K562 (cell line): ENCODE measurements at regions not wholly inside any gene's neighbourhood (a gene's known extent, or its start where the extent isn't known, plus 50 kb on each side); places are given as distances from the start of the nearest gene placed in this dataset.
A peak's percentile ranks its signal among the peaks of the same experiment; 100 is the strongest.

Experiments
- ATAC-seq: fragments of 200-7000 bp; cut with Tn5 transposase; 3 replicates; pipeline ENCODE4 v1.9.1; 2020; ENCODE audit warnings: moderate library complexity
- BruUV-seq: library from RNA; stranded (reverse); fragments of 400-500 nt; replicated peaks from 2 replicates; lab custom pipeline; 2021; lab: Mats Ljungman, UMichigan
- CTCF ChIA-PET: fragments of 300-600 bp; formaldehyde crosslinking; extraction: SDS; loops from one replicate; lab custom pipeline; 2021; ENCODE audit warnings: low intra/inter-chr PET ratio; lab: Yijun Ruan, JAX
- POLR2A ChIA-PET: fragments of 300-600, 350-650 bp; sonication (Branson Sonifier 250); formaldehyde crosslinking; extraction: SDS; loops from one replicate; lab custom pipeline; 2021; ENCODE audit warnings: antibody characterized with exemption, inconsistent platforms; lab: Yijun Ruan, JAX
- DNase-seq, 4 experiments: peaks; one replicate each; pipeline versions ENCODE4 v3.0.0 to v3.0.0-alpha.2; 2011 to 2018; ENCODE audit warnings: low spot score in 3 of 4, mixed read lengths in 3 of 4; ENCODE audit errors: extremely low read depth in 1 of 4
- FAIRE-seq: peaks from 2 replicates; lab custom pipeline; 2011; peaks lifted over from hg19 to GRCh38; lab: Jason Lieb, UNC
- H2AFZ ChIP-seq: 2 replicates; pipeline ENCODE4 v1.6.0; 2011; ENCODE audit warnings: low read depth, low read length, control low read depth, inconsistent platforms
- H3K27ac ChIP-seq: fragments of 200-600 bp; 3 replicates; pipeline ENCODE4 v1.8.0; 2011; ENCODE audit warnings: low read depth, mild to moderate bottlenecking, control low read depth, inconsistent platforms, low read length, moderate library complexity, mixed read lengths; ENCODE audit errors: extremely low read depth
- H3K27me3 ChIP-seq, 2 experiments: fragments of 300-600 bp in 1 of 2; 2 replicates in 1 of 2; 3 replicates in 1 of 2; pipeline versions ENCODE4 v1.6.0 to v1.8.0; 2011; ENCODE audit warnings: inconsistent platforms in 2 of 2, low read length in 2 of 2, mild to moderate bottlenecking in 1 of 2, mixed read lengths in 1 of 2, moderate library complexity in 1 of 2; ENCODE audit not compliant: control insufficient read depth in 2 of 2, insufficient read depth in 2 of 2
- H3K36me3 ChIP-seq: fragments of 300-600 bp; 3 replicates; pipeline ENCODE4 v1.8.0; 2011; ENCODE audit warnings: mild to moderate bottlenecking, low read length, inconsistent platforms; ENCODE audit not compliant: control insufficient read depth, insufficient read depth
- H3K4me1 ChIP-seq, 2 experiments: fragments of 200-600 bp in 1 of 2; replicated peaks in 1 of 2; 2 replicates in 1 of 2; 3 replicates in 1 of 2; pipeline versions ENCODE4 v1.5.1 to v1.8.0; 2011; ENCODE audit warnings: inconsistent platforms in 2 of 2, low read length in 2 of 2, mild to moderate bottlenecking in 1 of 2, mixed read lengths in 1 of 2, moderate library complexity in 1 of 2; ENCODE audit not compliant: control insufficient read depth in 2 of 2, insufficient read depth in 2 of 2
- H3K4me2 ChIP-seq: 2 replicates; pipeline ENCODE4 v1.6.1; 2011; ENCODE audit warnings: low read length, control low read depth, inconsistent platforms, mixed read lengths; ENCODE audit not compliant: insufficient read depth
- H3K4me3 ChIP-seq: fragments of 200-600 bp; sonication (generic), shearing (Covaris generic); 2 replicates; pipeline ENCODE4 v1.5.1; 2016; ENCODE audit warnings: control low read depth, inconsistent platforms
- H3K79me2 ChIP-seq: fragments of 200-600 bp; 3 replicates; pipeline ENCODE4 v1.8.0; 2011; ENCODE audit warnings: low read length, inconsistent platforms; ENCODE audit not compliant: control insufficient read depth, insufficient read depth
- H3K9ac ChIP-seq, 2 experiments: 2 replicates each; pipeline versions ENCODE4 v1.6.0 to v1.6.1; 2011; ENCODE audit warnings: low read depth in 2 of 2, low read length in 2 of 2, control low read depth in 1 of 2, inconsistent platforms in 1 of 2, mild to moderate bottlenecking in 1 of 2, mixed read lengths in 1 of 2; ENCODE audit not compliant: insufficient read depth in 1 of 2
- H3K9me1 ChIP-seq: one replicate; pipeline ENCODE4 v1.6.0; 2011; ENCODE audit warnings: inconsistent platforms, mild to moderate bottlenecking, low read length, moderate library complexity; ENCODE audit not compliant: control insufficient read depth, insufficient read depth
- H3K9me3 ChIP-seq: replicated peaks from 2 replicates; pipeline ENCODE4 v1.5.1; 2011; ENCODE audit warnings: low read depth, low read length, inconsistent platforms; ENCODE audit not compliant: control insufficient read depth, insufficient read depth
- H4K20me1 ChIP-seq: replicated peaks from 2 replicates; pipeline ENCODE4 v1.6.1; 2011; ENCODE audit warnings: low read length, inconsistent platforms, mixed read lengths; ENCODE audit not compliant: control insufficient read depth, insufficient read depth
- ELF4 ChIP-seq: fragments of 450-650 bp; formaldehyde crosslinking; IDR thresholded peaks from 2 replicates; pipeline ENCODE4 v1.4.0; 2022; ENCODE audit warnings: missing genetic modification characterization
- FOSL1 ChIP-seq: fragments of 200-800 bp; sonication (Bioruptor generic); conservative IDR thresholded peaks from 2 replicates; pipeline ENCODE4 v1.6.1; 2016; ENCODE audit warnings: missing genetic modification characterization, missing compliant biosample characterization
- FOXK1 ChIP-seq: sonication (generic); formaldehyde crosslinking; IDR thresholded peaks from 2 replicates; pipeline ENCODE4 v1.8.0; 2022; ENCODE audit warnings: missing genetic modification reagents, mild to moderate bottlenecking, borderline replicate concordance
- KHSRP ChIP-seq: fragments of 450-650 bp; IDR thresholded peaks from 2 replicates; pipeline ENCODE4 v1.6.1; 2017
- NCOA2 ChIP-seq, 2 experiments: fragments of 450-650 bp; IDR thresholded peaks; 2 replicates each; pipeline ENCODE4 v1.6.1; 2018; ENCODE audit warnings: mild to moderate bottlenecking in 2 of 2, moderate library complexity in 1 of 2; ENCODE audit not compliant: partially characterized antibody in 2 of 2
- WGBS: fragments of 100-300 bp; shearing (Covaris generic); methylation state at CpG from one replicate; pipeline ENCODE4 v1.1.6; 2016; ENCODE audit warnings: low coverage, mixed read lengths; ENCODE audit not compliant: insufficient coverage; ENCODE audit errors: missing lambda C conversion rate; 5-methylcytosine and 5-hydroxymethylcytosine counted together
- in situ Hi-C: fragments of 300-500 bp; cut with MboI; formaldehyde crosslinking; loops from 4 replicates; pipeline ENCODE4 v1.15.0; 2018; ENCODE audit warnings: inconsistent platforms, mixed read lengths
- intact Hi-C: fragments of 100-400 bp; cut with micrococcal nuclease; formaldehyde crosslinking; loops from 2 replicates; pipeline ENCODE4 v1.14.2; 2022
- TF ChIP-seq, protein P1 (sequence below): fragments of 450-650 bp; IDR thresholded peaks from 2 replicates; pipeline ENCODE4 v1.6.1; 2016
- TF ChIP-seq, protein P2 (sequence below): sonication (generic); formaldehyde crosslinking; IDR thresholded peaks from 2 replicates; pipeline ENCODE4 v1.8.1; 2023; ENCODE audit warnings: missing genetic modification reagents, mild to moderate bottlenecking, borderline replicate concordance
- TF ChIP-seq, protein P3 (sequence below): fragments of 450-650 bp; IDR thresholded peaks from 2 replicates; pipeline ENCODE4 v1.6.1; 2016; ENCODE audit warnings: mild to moderate bottlenecking

DNA sequence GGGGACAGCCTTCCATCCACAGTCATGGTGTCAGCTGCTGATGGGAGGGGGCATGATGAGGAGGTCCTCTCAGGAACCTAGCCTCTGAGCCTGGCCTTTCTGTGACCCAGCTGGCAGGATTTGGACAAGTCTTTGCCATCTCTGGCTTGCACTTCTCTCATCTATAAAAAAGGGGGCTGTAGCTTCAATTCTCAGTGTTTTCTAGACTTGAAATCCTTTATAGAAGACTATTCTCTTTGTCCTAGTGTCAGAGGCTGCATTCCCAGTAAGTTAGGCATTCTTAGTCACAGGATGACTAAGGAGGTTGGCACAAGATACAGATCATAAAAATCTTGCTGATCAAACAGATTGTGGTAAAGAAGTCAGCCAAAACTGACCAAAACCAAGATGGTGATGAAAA lies 958.5 kb downstream of the CNTNAP5 start:
- Histone ChIP-seq H3K4me1 (no peaks in the 10 kb centered on the region; a peak in 1 of 5 replicates), H3K9me3 (no peaks in the 10 kb centered on the region), H2AFZ (no peak overlapping the region), H3K27me3 (no peaks in the 10 kb centered on the region), H3K27ac (no peak overlapping the region), H3K9ac (no peak overlapping the region), H3K79me2 (no peaks in the 10 kb centered on the region), H3K4me2 (no peak overlapping the region), H3K9me1 (no peaks in the 10 kb centered on the region), H4K20me1 (no peaks in the 10 kb centered on the region), H3K36me3 (no peaks in the 10 kb centered on the region), H3K4me3 (no peak overlapping the region)
- DNase-seq: no peak
- TF ChIP-seq FOSL1: peak; percentile 54
- TF ChIP-seq, protein P1, sequence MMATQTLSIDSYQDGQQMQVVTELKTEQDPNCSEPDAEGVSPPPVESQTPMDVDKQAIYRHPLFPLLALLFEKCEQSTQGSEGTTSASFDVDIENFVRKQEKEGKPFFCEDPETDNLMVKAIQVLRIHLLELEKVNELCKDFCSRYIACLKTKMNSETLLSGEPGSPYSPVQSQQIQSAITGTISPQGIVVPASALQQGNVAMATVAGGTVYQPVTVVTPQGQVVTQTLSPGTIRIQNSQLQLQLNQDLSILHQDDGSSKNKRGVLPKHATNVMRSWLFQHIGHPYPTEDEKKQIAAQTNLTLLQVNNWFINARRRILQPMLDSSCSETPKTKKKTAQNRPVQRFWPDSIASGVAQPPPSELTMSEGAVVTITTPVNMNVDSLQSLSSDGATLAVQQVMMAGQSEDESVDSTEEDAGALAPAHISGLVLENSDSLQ: no peak
- FAIRE-seq: no peak
- ATAC-seq: no peak
- in situ Hi-C loops: no loop called here
- BruUV-seq: no TSS peak
- ChIA-PET POLR2A (no interaction called here), CTCF (no interaction called here)
- intact Hi-C loops: no loop called here

DNA sequence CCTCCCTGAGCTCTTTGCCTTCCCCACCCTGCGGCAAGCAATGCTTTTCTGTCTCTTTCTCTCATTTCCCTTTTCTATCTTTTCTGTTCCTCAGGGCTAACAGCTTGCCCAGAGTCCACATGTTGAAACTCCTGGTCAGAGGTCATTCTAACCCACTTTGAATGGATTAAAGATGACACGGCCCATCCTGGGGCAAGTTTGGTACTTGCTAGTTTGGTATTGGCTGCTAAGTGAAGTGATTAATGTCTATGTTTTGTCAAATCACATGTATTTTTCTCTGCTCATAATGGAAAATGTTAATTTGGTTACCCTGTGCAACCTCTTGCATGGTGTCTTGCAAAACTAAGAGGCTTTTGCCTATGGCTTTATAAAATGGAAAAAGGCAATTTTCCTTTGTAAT lies 960.2 kb downstream of the CNTNAP5 start:
- CTCF ChIA-PET: no interaction called here
- no peak overlapping the region for H3K27ac ChIP-seq
- H3K4me3 ChIP-seq: no peak overlapping the region
- in situ Hi-C loops (no loop called here), intact Hi-C loops (no loop called here)
- POLR2A ChIA-PET: no interaction called here
- no peaks in the 10 kb centered on the region for H4K20me1 ChIP-seq
- BruUV-seq: no TSS peak
- DNase-seq: no peak
- no peaks in the 10 kb centered on the region; a peak in 1 of 5 replicates for H3K4me1 ChIP-seq
- H3K9ac ChIP-seq: no peak overlapping the region
- 6% methylated on average over 2 of the region's 2 CpGs for whole genome bisulfite sequencing
- no peak overlapping the region for H3K4me2 ChIP-seq
- no peak for ATAC-seq
- no peaks in the 10 kb centered on the region for H3K27me3 ChIP-seq
- no peaks in the 10 kb centered on the region for H3K9me1 ChIP-seq
- H3K9me3 ChIP-seq: no peaks in the 10 kb centered on the region
- H3K79me2 ChIP-seq: no peaks in the 10 kb centered on the region
- H3K36me3 ChIP-seq: no peaks in the 10 kb centered on the region
- H2AFZ ChIP-seq: no peak overlapping the region
- no peak for FAIRE-seq
- TF ChIP-seq KHSRP (no peak), NCOA2 (IDR thresholded peaks at IDR 0.05; ENCODE audit: partially characterized antibody in 2 of 2) (no peak), FOXK1 (CRISPR knock-in tag) (no peak), ELF4 (CRISPR knock-in tag) (no peak)
- TF ChIP-seq, protein P2, sequence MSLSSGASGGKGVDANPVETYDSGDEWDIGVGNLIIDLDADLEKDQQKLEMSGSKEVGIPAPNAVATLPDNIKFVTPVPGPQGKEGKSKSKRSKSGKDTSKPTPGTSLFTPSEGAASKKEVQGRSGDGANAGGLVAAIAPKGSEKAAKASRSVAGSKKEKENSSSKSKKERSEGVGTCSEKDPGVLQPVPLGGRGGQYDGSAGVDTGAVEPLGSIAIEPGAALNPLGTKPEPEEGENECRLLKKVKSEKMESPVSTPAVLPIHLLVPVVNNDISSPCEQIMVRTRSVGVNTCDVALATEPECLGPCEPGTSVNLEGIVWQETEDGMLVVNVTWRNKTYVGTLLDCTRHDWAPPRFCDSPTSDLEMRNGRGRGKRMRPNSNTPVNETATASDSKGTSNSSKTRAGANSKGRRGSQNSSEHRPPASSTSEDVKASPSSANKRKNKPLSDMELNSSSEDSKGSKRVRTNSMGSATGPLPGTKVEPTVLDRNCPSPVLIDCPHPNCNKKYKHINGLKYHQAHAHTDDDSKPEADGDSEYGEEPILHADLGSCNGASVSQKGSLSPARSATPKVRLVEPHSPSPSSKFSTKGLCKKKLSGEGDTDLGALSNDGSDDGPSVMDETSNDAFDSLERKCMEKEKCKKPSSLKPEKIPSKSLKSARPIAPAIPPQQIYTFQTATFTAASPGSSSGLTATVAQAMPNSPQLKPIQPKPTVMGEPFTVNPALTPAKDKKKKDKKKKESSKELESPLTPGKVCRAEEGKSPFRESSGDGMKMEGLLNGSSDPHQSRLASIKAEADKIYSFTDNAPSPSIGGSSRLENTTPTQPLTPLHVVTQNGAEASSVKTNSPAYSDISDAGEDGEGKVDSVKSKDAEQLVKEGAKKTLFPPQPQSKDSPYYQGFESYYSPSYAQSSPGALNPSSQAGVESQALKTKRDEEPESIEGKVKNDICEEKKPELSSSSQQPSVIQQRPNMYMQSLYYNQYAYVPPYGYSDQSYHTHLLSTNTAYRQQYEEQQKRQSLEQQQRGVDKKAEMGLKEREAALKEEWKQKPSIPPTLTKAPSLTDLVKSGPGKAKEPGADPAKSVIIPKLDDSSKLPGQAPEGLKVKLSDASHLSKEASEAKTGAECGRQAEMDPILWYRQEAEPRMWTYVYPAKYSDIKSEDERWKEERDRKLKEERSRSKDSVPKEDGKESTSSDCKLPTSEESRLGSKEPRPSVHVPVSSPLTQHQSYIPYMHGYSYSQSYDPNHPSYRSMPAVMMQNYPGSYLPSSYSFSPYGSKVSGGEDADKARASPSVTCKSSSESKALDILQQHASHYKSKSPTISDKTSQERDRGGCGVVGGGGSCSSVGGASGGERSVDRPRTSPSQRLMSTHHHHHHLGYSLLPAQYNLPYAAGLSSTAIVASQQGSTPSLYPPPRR: no peak
- TF ChIP-seq, protein P3, sequence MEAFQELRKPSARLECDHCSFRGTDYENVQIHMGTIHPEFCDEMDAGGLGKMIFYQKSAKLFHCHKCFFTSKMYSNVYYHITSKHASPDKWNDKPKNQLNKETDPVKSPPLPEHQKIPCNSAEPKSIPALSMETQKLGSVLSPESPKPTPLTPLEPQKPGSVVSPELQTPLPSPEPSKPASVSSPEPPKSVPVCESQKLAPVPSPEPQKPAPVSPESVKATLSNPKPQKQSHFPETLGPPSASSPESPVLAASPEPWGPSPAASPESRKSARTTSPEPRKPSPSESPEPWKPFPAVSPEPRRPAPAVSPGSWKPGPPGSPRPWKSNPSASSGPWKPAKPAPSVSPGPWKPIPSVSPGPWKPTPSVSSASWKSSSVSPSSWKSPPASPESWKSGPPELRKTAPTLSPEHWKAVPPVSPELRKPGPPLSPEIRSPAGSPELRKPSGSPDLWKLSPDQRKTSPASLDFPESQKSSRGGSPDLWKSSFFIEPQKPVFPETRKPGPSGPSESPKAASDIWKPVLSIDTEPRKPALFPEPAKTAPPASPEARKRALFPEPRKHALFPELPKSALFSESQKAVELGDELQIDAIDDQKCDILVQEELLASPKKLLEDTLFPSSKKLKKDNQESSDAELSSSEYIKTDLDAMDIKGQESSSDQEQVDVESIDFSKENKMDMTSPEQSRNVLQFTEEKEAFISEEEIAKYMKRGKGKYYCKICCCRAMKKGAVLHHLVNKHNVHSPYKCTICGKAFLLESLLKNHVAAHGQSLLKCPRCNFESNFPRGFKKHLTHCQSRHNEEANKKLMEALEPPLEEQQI: no peak
